BJ (cell line): ENCODE measurements at regions not wholly inside any gene's neighbourhood (a gene's known extent, or its start where the extent isn't known, plus 50 kb on each side); places are given as distances from the start of the nearest gene placed in this dataset.
A peak's percentile ranks its signal among the peaks of the same experiment; 100 is the strongest.
"Not testable (repeated sequence)": the region's sequence is repeated elsewhere in the genome, so short reads cannot be mapped to it uniquely, and the experiment has no call there.

ENCODE experiments used
- CTCF ChIA-PET: fragments of 350-600 bp; formaldehyde crosslinking; extraction: SDS; loops from one replicate; lab custom pipeline; 2021; ENCODE audit warnings: antibody characterized with exemption, inconsistent platforms; lab: Yijun Ruan, JAX
- POLR2A ChIA-PET: fragments of 300-600 bp; sonication (Branson Sonifier 250); formaldehyde crosslinking; extraction: SDS; loops from one replicate; lab custom pipeline; 2021; ENCODE audit warnings: antibody characterized with exemption; lab: Charles Lee
- DNase-seq: peaks from one replicate; pipeline ENCODE4 v3.0.0-alpha.2; 2011; ENCODE audit warnings: low read depth
- H3K27me3 ChIP-seq: 2 replicates; pipeline ENCODE4 v1.6.0; 2011; ENCODE audit warnings: low read length; ENCODE audit not compliant: control insufficient read depth, insufficient read depth
- H3K36me3 ChIP-seq: 2 replicates; pipeline ENCODE4 v1.5.1; 2011; ENCODE audit warnings: low read length; ENCODE audit not compliant: control insufficient read depth, insufficient read depth
- H3K4me3 ChIP-seq: 2 replicates; pipeline ENCODE4 v1.5.1; 2011; ENCODE audit warnings: low read depth, mild to moderate bottlenecking, control low read depth, low read length
- TF ChIP-seq, protein P1 (sequence below): IDR thresholded peaks from 2 replicates; pipeline ENCODE4 v1.5.1; 2011; ENCODE audit warnings: low read depth, mild to moderate bottlenecking, control low read depth, inconsistent platforms, low read length, moderate library complexity; ENCODE audit not compliant: insufficient read depth

DNA sequence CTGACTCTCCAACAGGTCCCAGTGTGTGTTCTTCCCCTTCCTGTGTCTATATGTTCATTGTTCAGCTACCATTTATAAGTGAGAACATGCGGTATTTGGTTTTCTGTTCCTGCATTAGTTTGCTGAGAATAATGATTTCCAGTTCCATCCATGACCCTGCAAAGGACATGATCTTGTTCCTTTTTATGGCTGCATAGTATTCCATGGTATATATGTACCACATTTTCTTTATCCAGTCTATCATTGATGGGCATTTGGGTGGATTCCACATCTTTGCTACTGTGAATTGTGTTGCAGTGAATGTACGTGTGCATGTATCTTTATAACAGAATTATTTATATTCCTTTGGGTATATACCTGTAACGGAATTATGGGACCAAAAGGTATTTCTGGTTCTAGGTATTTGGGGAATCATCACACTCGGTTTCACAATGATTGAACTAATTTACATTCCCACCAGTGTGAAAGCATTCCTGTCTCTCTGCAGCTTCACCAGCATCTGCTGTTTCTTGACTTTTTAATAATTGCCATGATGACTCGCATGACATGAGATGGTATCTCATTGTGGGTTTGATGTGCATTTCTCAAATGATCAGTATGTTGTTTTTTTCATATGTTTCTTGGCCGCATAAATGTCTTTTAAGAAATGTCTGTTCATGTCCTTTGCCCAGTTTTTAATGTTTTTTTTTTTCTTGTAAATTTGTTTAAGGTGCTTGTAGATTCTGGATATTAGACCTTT is 60.2 kb downstream of the LSMEM1 start:
- ChIA-PET POLR2A (no interaction called here), CTCF (interaction anchor here (1.1 to 1.3 kb wide), 2 partner anchors 9 to 14 kb away, joined by 3 to 4 read pairs; no protein-coding TSS in a partner anchor)
- no peaks in the 10 kb centered on the region for H3K27me3 ChIP-seq
- no peak for DNase-seq
- TF ChIP-seq, protein P1, sequence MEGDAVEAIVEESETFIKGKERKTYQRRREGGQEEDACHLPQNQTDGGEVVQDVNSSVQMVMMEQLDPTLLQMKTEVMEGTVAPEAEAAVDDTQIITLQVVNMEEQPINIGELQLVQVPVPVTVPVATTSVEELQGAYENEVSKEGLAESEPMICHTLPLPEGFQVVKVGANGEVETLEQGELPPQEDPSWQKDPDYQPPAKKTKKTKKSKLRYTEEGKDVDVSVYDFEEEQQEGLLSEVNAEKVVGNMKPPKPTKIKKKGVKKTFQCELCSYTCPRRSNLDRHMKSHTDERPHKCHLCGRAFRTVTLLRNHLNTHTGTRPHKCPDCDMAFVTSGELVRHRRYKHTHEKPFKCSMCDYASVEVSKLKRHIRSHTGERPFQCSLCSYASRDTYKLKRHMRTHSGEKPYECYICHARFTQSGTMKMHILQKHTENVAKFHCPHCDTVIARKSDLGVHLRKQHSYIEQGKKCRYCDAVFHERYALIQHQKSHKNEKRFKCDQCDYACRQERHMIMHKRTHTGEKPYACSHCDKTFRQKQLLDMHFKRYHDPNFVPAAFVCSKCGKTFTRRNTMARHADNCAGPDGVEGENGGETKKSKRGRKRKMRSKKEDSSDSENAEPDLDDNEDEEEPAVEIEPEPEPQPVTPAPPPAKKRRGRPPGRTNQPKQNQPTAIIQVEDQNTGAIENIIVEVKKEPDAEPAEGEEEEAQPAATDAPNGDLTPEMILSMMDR = no peak
- no peak overlapping the region for H3K4me3 ChIP-seq
- H3K36me3 ChIP-seq = no peaks in the 10 kb centered on the region

DNA sequence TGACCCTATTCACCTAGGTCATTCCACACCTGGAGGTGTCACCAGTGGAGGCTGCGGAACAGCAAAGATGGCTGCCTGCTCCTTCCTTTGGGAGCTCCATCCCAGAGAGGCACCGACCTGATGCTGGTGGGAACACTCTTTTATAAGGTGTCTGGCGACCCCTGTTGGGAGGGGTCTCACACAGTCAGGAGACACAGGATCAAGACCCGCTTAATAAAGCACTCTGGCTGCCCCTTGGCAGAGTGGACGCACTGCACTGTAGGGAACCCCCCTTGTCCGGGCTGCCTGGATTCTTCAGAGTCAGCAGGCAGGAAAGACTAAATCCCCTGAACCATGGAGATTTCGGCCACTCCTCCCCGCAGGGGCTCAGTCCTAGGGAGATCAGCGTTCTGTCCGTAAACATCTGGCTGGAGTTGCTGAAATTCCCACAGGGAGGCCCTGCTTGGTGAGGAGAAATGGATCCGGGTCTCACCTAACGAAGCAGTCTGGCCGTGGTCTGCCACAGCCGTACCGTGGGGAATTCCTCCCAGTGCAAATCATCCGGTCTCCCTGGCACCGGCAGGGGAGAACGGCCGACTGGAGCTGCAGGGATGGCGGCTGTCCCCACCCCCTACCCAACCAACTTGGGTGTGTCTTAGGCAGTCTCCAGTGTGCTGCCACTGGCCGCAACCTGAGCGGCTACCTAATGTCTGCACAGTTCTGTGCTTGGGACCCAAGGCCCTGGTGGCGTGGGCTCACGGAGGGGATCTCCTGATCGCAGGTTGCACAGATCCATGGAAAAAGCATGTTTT is 66.1 kb downstream of the LSMEM1 start:
- no peaks in the 10 kb centered on the region for H3K36me3 ChIP-seq
- CTCF ChIA-PET = interaction anchor here (0.6 to 1.4 kb wide), 5 partner anchors 38 to 875 kb away, joined by 3 to 4 read pairs (median 3); no protein-coding TSS in a partner anchor
- TF ChIP-seq, protein P1 = 0 out of 2 replicates have a peak, but pooled peaks have one; percentile 10
- no peak for DNase-seq
- POLR2A ChIA-PET = no interaction called here
- H3K27me3 ChIP-seq = no peaks in the 10 kb centered on the region
- H3K4me3 ChIP-seq = no peak overlapping the region

DNA sequence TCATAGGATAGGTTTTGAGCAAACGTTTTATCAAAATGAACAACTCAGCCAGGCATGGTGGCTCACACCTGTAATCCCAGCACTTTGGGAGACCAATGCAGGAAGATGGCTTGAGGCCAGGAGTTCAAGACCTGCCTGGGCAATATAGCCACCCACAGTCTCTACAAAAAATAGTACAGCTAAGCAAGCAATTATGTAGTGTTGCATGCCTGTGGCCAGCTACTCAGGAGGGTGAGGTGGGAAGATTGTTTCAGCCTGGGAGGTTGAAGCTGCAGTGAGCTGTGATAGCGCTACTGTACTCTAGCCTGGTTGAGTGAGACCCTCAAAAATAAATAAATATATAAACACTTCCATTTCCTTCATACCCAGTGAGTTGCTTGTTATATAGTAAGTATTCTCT is 67.1 kb downstream of the LSMEM1 start:
- TF ChIP-seq, protein P1 = no peak
- ChIA-PET POLR2A (no interaction called here), CTCF (interaction anchor here (1.0 kb wide), 1 partner anchor 611 kb away, joined by 4 read pairs; no protein-coding TSS in a partner anchor)
- Histone ChIP-seq H3K27me3 (no peaks in the 10 kb centered on the region), H3K4me3 (no peak overlapping the region), H3K36me3 (no peaks in the 10 kb centered on the region)
- DNase-seq = no peak

DNA sequence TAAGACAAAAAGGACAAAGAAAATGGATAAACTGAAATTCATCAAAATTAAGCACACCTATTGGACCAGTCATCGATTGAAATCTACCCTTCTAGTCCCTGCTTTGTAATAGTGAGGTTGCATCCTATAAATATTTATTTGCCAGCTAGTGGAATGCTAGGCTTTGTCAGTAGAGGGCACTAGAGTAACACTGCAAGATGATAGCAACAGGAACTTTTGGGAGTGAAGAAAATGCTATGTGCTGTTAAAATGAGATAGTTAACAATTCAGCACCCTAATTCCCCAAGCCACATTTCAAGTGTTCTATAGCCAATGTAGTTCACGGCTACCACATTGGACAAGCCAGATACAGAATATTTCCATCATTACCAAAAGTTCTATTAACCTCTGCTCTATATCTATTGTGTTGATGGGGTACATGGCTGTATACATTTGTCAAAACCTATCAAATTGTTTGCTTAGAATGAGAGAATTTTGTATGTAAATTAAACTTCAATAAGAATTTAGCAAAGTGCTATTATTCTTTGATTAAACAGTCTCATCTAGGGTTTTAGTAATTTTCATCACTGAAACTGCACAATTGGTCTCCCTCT is 69.8 kb downstream of the LSMEM1 start:
- H3K4me3 ChIP-seq = no peak overlapping the region
- TF ChIP-seq, protein P1 = peak; percentile 94
- ChIA-PET CTCF (interaction anchor here (0.5 to 2.7 kb wide), 23 partner anchors 10 to 1136 kb away, joined by 3 to 20 read pairs (median 3); partner anchors contain the start of gene LSMEM1), POLR2A (no interaction called here)
- no peaks in the 10 kb centered on the region for H3K36me3 ChIP-seq
- no peaks in the 10 kb centered on the region for H3K27me3 ChIP-seq
- DNase-seq = no peak

DNA sequence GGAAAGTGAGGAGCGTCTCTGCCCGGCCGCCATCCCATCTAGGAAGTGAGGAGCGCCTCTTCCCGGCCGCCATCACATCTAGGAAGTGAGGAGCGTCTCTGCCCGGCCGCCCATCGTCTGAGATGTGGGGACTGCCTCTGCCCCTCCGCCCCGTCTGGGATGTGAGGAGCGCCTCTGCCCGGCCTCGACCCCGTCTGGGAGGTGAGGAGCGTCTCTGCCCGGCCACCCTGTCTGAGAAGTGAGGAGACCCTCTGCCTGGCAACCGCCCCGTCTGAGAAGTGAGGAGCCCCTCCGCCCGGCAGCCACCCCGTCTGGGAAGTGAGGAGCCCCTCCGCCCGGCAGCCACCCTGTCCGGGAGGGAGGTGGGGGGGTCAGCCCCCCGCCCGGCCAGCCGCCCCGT is 70.7 kb downstream of the LSMEM1 start:
- CTCF ChIA-PET = interaction anchor here (0.7 to 2.7 kb wide), 3 partner anchors 9 to 869 kb away, joined by 3 to 20 read pairs (median 4); no protein-coding TSS in a partner anchor
- POLR2A ChIA-PET = not testable (repeated sequence)

More for the DNA sequence above, 70.7 kb downstream of the LSMEM1 start:
- not testable (repeated sequence) for H3K4me3 ChIP-seq, H3K27me3 ChIP-seq, DNase-seq, H3K36me3 ChIP-seq
